ENCODE measurements at regions not wholly inside any gene's neighbourhood (a gene's known extent, or its start where the extent isn't known, plus 50 kb on each side); places are given as distances from the start of the nearest gene placed in this dataset.

DNA sequence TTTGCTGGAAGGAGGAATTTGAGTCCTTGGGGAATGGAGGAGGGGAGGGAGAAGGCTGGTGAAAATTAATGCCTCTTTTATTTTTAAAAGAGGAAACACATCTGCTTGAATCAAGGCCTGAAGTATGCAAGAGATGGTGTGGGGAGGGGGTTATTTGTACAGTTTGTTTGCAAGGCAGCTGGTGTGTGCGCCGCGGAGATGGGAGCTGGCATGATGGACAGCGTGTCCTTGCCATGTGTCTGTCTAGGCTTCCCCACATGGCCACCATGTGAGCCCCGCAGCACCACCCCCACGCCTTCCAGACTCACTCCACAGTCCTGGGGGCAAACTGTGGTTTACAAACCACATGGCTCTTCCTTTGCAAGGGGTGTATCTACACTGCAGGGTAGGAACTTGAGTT lies 154.8 kb upstream of the APCDD1 start:
- FAIRE-seq (no peak), DNase-seq (ENCODE audit: low read depth) (no peak)
- H3K4me3 ChIP-seq (ENCODE audit: low read depth, low read length) = no peak overlapping the region
- no peaks in the 10 kb centered on the region for H3K27me3 ChIP-seq (ENCODE audit: control insufficient read depth, insufficient read depth, low read length)
- no peaks in the 10 kb centered on the region for H3K36me3 ChIP-seq (ENCODE audit: control insufficient read depth, insufficient read depth, low read length)
- TF ChIP-seq, protein P1, sequence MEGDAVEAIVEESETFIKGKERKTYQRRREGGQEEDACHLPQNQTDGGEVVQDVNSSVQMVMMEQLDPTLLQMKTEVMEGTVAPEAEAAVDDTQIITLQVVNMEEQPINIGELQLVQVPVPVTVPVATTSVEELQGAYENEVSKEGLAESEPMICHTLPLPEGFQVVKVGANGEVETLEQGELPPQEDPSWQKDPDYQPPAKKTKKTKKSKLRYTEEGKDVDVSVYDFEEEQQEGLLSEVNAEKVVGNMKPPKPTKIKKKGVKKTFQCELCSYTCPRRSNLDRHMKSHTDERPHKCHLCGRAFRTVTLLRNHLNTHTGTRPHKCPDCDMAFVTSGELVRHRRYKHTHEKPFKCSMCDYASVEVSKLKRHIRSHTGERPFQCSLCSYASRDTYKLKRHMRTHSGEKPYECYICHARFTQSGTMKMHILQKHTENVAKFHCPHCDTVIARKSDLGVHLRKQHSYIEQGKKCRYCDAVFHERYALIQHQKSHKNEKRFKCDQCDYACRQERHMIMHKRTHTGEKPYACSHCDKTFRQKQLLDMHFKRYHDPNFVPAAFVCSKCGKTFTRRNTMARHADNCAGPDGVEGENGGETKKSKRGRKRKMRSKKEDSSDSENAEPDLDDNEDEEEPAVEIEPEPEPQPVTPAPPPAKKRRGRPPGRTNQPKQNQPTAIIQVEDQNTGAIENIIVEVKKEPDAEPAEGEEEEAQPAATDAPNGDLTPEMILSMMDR (IDR thresholded peaks at IDR 0.05; ENCODE audit: insufficient read depth, low read length, severe bottlenecking) = no peak

DNA sequence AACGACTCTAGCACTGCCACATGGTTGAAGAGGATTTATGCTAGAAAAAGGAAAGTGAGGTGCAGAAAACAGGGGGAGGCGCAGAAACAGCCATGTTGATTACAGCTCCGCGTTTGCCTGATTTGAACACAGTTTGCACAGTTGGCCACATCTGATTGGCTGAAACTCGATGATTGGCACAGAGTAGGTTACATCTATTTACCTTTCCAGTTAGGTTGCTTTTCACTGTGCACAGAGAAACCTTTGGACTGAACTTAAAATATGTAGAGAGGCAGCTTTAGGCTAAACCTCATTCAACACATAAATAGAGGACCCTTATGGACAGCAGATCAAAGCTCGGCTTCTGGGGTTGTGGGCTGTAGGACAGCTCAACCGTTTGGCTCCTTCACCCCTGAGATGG lies 153.7 kb upstream of the APCDD1 start:
- DNase-seq (ENCODE audit: low read depth) (no peak), FAIRE-seq (no peak)
- TF ChIP-seq, protein P1 (IDR thresholded peaks at IDR 0.05; ENCODE audit: insufficient read depth, low read length, severe bottlenecking) = no peak
- no peaks in the 10 kb centered on the region for H3K36me3 ChIP-seq (ENCODE audit: control insufficient read depth, insufficient read depth, low read length)
- H3K27me3 ChIP-seq (ENCODE audit: control insufficient read depth, insufficient read depth, low read length) = no peaks in the 10 kb centered on the region
- H3K4me3 ChIP-seq (ENCODE audit: low read depth, low read length) = no peak overlapping the region

DNA sequence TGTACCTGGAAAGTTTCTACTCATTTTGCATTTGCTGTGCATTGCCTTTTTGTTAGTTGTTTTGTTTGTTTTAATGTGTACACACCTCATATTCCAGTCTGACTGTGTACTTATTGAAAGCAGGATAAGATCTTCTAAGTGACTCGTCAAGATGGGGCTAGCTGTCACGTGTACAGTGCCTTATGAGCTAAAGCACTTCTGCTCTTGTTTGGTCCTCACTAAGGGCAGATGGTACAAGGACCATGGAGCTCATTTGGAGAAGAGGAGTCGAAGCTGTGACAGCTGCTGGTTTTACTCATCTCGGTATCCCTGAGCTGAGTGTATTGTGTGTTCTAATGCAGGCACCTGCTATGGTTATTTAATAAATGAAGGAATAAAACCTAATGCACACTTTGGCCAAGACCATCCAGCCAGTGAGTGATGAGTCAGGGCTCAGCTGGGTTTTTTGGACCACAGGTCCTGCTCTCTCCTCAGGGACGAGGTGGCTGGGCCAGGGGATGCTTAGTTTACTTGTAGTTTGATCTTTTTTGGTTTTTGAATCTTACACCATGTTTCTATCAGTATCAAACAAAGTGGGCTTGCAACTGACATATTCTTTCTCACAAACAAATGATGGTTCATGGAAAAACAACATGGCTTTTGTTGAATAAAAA lies 152.5 kb upstream of the APCDD1 start:
- TF ChIP-seq, protein P1 (IDR thresholded peaks at IDR 0.05; ENCODE audit: insufficient read depth, low read length, severe bottlenecking) = no peak
- FAIRE-seq = peak; percentile 70
- Histone ChIP-seq H3K27me3 (ENCODE audit: control insufficient read depth, insufficient read depth, low read length) (no peaks in the 10 kb centered on the region), H3K4me3 (ENCODE audit: low read depth, low read length) (no peak overlapping the region), H3K36me3 (ENCODE audit: control insufficient read depth, insufficient read depth, low read length) (no peaks in the 10 kb centered on the region)
- no peak for DNase-seq (ENCODE audit: low read depth)

DNA sequence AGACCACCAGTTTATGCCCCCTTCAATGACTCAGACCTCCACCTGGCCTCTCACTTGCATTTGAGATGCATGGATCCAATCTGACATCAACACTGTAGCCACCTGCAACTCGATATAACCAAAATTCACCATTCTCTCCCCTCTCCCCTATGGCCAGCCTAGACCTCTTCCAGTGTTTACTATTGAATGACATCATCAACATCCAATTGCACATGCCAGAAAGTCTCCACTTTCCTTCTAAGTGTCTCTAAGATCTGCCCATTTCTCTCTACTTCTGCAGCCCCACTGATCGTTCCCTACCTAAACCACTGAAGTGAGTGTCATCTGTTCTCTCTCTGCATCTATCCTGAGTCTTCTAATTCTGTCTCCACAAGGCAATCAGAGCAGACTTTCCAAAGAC lies 151.3 kb upstream of the APCDD1 start:
- peak; percentile 47 for FAIRE-seq
- TF ChIP-seq, protein P1 (IDR thresholded peaks at IDR 0.05; ENCODE audit: insufficient read depth, low read length, severe bottlenecking) = no peak
- Histone ChIP-seq H3K36me3 (ENCODE audit: control insufficient read depth, insufficient read depth, low read length) (no peaks in the 10 kb centered on the region), H3K4me3 (ENCODE audit: low read depth, low read length) (no peak overlapping the region), H3K27me3 (ENCODE audit: control insufficient read depth, insufficient read depth, low read length) (no peaks in the 10 kb centered on the region)
- DNase-seq (ENCODE audit: low read depth) = no peak

DNA sequence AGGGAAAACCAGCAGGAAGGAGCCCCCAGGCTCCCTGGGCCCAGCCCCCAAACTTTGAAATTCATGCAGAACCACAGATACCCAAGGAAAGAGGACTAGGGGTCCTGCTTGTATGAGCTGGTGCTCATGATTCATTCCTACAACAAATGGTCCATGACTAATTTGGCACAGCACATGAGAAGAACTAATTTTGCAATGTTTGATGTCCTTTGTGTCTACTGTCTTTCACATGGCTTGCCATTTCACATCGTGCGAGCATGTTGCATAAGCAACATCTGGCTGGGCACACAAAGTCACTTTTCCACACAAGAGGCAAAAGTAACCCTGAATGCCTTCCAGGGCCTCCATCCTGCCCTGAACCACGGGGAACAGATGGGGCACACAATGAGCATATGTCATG lies 149.6 kb upstream of the APCDD1 start:
- FAIRE-seq (peak; percentile 95), DNase-seq (ENCODE audit: low read depth) (peak; percentile 91)
- H3K4me3 ChIP-seq (ENCODE audit: low read depth, low read length) = no peak overlapping the region
- H3K27me3 ChIP-seq (ENCODE audit: control insufficient read depth, insufficient read depth, low read length) = no peaks in the 10 kb centered on the region
- no peaks in the 10 kb centered on the region for H3K36me3 ChIP-seq (ENCODE audit: control insufficient read depth, insufficient read depth, low read length)
- TF ChIP-seq, protein P1 (IDR thresholded peaks at IDR 0.05; ENCODE audit: insufficient read depth, low read length, severe bottlenecking) = no peak

DNA sequence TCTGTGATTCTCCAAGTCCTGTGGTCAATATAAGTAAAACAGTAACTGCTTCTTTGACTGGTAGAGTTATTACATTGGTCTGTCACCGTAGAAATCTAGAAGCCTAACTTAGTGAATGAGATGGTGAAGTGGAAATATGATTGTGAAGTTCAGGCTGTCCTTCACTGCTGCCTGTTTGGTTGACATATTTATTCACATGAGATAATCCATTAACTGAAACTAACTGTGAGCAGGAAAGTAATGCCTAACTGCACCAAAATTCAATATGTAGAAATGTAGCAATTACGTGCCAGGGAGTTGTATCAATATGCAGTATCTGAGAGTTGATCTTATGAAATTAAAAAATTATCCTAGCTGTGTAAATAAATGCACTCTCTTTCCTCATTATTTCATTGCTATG lies 147.7 kb upstream of the APCDD1 start:
- Histone ChIP-seq H3K4me3 (ENCODE audit: low read depth, low read length) (no peak overlapping the region), H3K36me3 (ENCODE audit: control insufficient read depth, insufficient read depth, low read length) (no peaks in the 10 kb centered on the region), H3K27me3 (ENCODE audit: control insufficient read depth, insufficient read depth, low read length) (no peaks in the 10 kb centered on the region)
- TF ChIP-seq, protein P1 (IDR thresholded peaks at IDR 0.05; ENCODE audit: insufficient read depth, low read length, severe bottlenecking) = no peak
- peak; percentile 80 for FAIRE-seq
- no peak for DNase-seq (ENCODE audit: low read depth)

Data from bronchial epithelial cell (primary cell).